HUES6 (cell line): ENCODE measurements at regions not wholly inside any gene's neighbourhood (a gene's known extent, or its start where the extent isn't known, plus 50 kb on each side); places are given as distances from the start of the nearest gene placed in this dataset.

Experiments used
- H3K27ac ChIP-seq: 2 replicates; pipeline ENCODE4 v1.7.0; 2013; ENCODE audit warnings: low read depth, mild to moderate bottlenecking, low read length, inconsistent platforms
- H3K27me3 ChIP-seq: 2 replicates; pipeline ENCODE4 v1.6.1; 2013; ENCODE audit warnings: low read length; ENCODE audit not compliant: control insufficient read depth, insufficient read depth
- H3K36me3 ChIP-seq: 2 replicates; pipeline ENCODE4 v1.6.1; 2013; ENCODE audit warnings: low read length; ENCODE audit not compliant: control insufficient read depth, insufficient read depth
- H3K4me1 ChIP-seq: 2 replicates; pipeline ENCODE4 v1.6.1; 2013; ENCODE audit warnings: low read length; ENCODE audit not compliant: control insufficient read depth, insufficient read depth
- H3K4me3 ChIP-seq: 2 replicates; pipeline ENCODE4 v1.5.1; 2013; ENCODE audit warnings: low read depth, low read length
- H3K9ac ChIP-seq: one replicate; pipeline ENCODE4 v1.6.1; 2013; ENCODE audit warnings: mild to moderate bottlenecking, low read length
- H3K9me3 ChIP-seq: 2 replicates; pipeline ENCODE4 v1.6.1; 2013; ENCODE audit warnings: low read depth, low read length; ENCODE audit not compliant: control insufficient read depth, insufficient read depth

DNA sequence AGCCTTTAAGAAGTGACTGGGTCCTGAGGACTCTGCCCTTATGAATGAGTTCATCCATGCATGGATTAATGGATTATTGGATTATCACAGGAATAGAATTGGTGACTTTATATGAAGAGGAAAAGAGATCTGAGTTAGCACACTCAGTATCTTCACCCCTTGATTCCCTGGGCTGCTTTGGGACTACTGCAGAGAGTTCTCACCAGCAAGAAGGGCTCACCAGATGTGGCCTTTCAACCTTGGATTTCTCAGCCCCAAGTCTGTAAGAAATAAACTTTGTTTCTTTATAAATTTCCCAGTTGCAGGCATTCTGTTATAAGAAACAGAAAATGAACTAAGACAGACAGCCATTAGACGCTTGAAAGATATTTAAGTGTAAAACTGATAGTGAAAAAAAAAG, 509.2 kb downstream of the FLRT2 start:
- no peaks in the 10 kb centered on the region for H3K9me3 ChIP-seq
- H3K27me3 ChIP-seq: no peaks in the 10 kb centered on the region
- no peak overlapping the region for H3K9ac ChIP-seq
- no peak overlapping the region for H3K27ac ChIP-seq
- no peaks in the 10 kb centered on the region for H3K4me1 ChIP-seq
- no peaks in the 10 kb centered on the region for H3K36me3 ChIP-seq
- no peak overlapping the region for H3K4me3 ChIP-seq

DNA sequence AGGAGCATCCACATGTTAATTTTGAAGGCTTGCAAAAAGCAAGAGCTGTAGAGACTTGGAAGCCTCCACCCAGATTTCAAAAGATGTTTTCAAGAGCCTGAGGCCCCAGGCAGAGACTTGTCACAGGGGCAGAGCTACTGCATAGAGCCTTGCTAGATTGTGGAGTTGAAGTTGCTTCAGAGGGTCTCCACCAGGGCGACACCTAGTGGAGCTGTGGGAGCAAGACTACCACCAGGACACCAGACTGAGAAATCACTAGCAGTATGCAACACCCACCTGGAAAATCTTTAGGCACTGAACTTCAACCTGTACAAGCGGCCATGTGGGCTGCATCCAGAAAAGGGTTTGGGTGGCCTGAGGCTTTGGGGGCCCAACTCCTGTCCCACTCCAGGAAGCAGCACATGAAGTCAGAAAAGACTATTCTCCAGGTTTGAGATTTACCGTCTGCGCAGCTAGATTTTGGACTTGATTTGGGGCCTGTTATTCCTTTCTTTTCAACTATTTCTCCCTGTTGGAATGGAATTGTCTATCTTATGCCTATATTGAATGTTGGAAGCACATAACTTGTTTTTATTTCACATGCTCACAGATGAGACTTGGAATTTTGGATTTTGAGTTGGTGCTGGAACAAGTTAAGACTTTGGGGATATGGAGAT, 508.6 kb downstream of the FLRT2 start:
- Histone ChIP-seq H3K9ac (no peak overlapping the region), H3K36me3 (no peaks in the 10 kb centered on the region), H3K4me1 (no peaks in the 10 kb centered on the region), H3K27ac (no peak overlapping the region), H3K4me3 (no peak overlapping the region), H3K9me3 (no peaks in the 10 kb centered on the region), H3K27me3 (no peaks in the 10 kb centered on the region)

DNA sequence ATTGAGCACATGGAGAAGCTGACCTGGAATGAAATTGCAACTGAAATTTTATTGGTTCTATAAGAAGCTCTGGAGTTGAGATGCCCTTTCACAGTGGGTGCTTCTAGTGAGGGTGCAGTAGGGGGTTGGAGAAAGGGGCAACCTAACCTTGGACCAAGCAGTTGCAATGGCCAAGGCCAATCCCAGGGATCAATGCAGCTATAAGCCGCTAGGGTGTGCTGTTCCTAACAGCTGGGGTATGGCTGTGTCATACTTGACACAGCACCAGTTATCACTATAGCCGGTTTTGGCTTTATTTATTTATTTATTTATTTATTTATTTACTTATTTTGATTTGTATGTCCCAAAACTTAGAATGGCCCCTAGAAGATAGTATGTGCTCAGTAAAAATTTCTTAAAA, 505.9 kb downstream of the FLRT2 start:
- Histone ChIP-seq H3K4me3 (no peak overlapping the region), H3K27ac (no peak overlapping the region)

DNA sequence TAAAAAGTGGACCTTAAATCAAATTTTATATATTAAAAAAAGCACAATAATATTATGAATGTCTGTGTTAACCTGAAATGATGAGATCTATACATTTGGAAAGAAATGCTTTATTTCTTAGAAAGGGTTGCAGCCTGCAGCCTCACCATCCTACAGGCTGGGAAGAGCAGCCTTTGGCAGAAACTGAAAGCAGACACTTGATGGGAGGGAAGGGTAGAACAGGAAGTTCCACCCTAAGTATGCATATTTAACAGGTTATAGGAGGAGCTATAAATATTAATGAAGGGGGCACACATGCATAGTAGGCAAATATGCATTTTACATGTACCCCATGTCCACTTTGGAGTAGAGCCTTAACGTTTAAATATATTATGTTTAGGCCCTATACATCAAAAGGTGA, 498.0 kb downstream of the FLRT2 start:
- Histone ChIP-seq H3K36me3 (no peaks in the 10 kb centered on the region), H3K27me3 (no peaks in the 10 kb centered on the region), H3K4me1 (no peaks in the 10 kb centered on the region), H3K9ac (no peak overlapping the region), H3K27ac (no peak overlapping the region), H3K9me3 (peaks cover 10% of the 10 kb centered on the region), H3K4me3 (no peak overlapping the region)

More for the DNA sequence above, 505.9 kb downstream of the FLRT2 start:
- Histone ChIP-seq H3K9me3 (no peaks in the 10 kb centered on the region), H3K27me3 (no peaks in the 10 kb centered on the region), H3K4me1 (no peaks in the 10 kb centered on the region), H3K36me3 (no peaks in the 10 kb centered on the region), H3K9ac (no peak overlapping the region)

DNA sequence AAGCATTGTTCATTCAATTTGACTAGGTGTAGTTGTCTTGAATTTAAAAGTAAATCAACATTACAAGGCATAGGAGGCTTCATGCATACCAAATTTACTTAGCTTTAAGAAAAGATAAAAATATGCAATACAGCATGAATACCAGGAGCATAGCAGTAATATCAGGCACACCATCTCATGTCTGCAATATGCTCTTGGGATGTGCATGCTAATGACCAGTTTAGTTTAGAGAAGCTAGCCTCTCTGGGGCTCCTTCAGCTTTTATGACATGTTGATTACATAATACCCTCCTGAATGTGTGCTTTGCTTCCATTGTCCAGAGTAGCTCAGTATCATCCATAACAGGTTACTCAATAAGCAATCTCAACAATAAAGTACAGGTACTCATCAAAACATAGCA, 497.2 kb downstream of the FLRT2 start:
- H3K4me3 ChIP-seq: no peak overlapping the region
- no peaks in the 10 kb centered on the region for H3K4me1 ChIP-seq
- no peaks in the 10 kb centered on the region for H3K36me3 ChIP-seq
- no peaks in the 10 kb centered on the region for H3K27me3 ChIP-seq
- no peak overlapping the region for H3K9ac ChIP-seq
- H3K9me3 ChIP-seq: peaks cover 10% of the 10 kb centered on the region
- H3K27ac ChIP-seq: no peak overlapping the region

DNA sequence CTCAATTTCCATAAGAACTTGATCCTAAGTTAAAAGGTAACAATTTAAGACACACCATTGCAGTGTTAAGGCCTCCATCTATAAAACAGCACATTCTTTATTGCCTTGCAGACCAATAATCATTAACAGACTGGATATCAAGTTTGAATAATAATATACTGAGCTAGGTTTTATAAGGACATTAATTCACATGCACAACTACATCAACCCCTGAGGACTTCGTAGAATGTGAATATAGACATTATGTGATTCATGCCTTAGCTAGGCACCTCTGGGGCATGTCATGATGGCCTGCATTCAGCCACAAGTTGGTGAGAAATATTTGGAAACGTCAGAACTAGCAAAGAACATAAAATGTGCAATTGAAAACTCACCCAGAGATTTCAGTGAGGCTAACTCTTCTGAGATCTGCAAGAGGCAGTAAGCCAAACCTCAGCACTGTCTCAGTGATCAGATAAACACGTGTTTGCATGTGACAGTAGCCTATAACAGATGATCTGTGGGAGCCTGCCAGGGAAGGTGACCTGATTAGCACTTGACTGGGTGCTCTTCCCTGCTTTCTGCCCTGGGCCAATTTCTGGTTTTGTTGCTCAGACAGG, 492.2 kb downstream of the FLRT2 start:
- Histone ChIP-seq H3K9ac (no peak overlapping the region), H3K27ac (no peak overlapping the region), H3K4me3 (no peak overlapping the region), H3K4me1 (no peaks in the 10 kb centered on the region), H3K36me3 (no peaks in the 10 kb centered on the region), H3K27me3 (no peaks in the 10 kb centered on the region), H3K9me3 (no peaks in the 10 kb centered on the region; the same call in 1 of the 2 replicates)

DNA sequence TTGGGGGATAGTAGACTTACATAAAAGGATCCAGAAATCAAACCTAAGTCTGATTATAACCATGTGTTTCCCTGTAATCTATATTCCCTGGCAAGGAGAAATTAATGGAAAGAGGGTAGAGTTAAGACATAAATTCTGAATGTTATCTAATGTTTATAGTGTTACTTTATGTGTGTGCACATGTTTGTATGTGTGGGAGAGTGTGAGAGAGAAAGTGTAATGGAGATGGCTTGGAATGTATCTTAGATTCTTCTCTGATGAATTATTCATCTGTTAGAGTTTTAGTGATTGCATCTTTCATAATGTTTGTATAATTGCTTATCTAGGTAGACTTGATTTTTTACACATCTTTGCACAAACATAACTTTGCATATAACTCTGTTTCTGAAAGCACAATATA, 490.9 kb downstream of the FLRT2 start:
- no peaks in the 10 kb centered on the region for H3K36me3 ChIP-seq
- H3K27ac ChIP-seq: no peak overlapping the region
- H3K4me3 ChIP-seq: no peak overlapping the region
- H3K9ac ChIP-seq: no peak overlapping the region
- no peaks in the 10 kb centered on the region for H3K9me3 ChIP-seq
- no peaks in the 10 kb centered on the region for H3K4me1 ChIP-seq
- no peaks in the 10 kb centered on the region for H3K27me3 ChIP-seq

DNA sequence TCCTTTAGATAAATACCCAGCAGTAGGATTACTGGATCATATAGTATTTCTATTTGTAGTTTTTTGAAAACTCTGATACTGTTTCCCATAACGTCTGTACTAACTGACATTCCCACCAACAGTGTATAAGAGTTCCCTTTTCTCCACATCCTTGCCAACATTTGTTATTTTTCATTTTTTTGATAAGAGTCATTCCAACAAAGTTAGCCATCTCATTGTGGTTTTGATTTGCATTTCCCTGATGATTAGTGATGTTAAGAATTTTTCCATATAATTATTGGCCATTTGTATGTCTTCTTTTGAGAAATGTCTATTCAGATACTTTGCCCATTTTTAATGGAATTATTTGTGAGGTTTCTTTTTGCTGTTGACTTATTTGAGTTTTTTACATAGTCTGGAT, 486.0 kb downstream of the FLRT2 start:
- H3K9ac ChIP-seq: no peak overlapping the region
- no peaks in the 10 kb centered on the region for H3K27me3 ChIP-seq
- no peak overlapping the region for H3K4me3 ChIP-seq
- H3K4me1 ChIP-seq: peaks cover 10% of the 10 kb centered on the region
- no peaks in the 10 kb centered on the region for H3K9me3 ChIP-seq
- no peak overlapping the region for H3K27ac ChIP-seq
- H3K36me3 ChIP-seq: no peaks in the 10 kb centered on the region

DNA sequence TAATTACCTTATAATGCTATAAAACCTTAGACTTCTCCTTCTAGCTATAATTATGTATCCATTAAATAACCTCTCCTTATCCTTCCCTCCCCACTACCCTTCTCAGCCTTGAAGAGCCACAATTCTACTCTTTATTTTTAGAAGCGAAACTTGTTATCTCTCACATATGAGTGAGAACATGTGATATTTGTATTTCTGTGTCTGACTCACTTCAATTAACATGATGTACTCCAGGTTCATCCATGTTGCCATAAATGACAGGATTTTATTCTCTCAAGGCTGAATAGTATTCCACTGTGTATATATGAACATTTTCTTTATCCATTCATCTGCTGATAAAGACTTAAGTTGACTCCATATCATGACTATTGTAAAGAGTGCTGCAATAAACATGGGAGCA, 485.6 kb downstream of the FLRT2 start:
- H3K27me3 ChIP-seq: no peaks in the 10 kb centered on the region
- H3K4me3 ChIP-seq: no peak overlapping the region
- H3K9me3 ChIP-seq: no peaks in the 10 kb centered on the region
- peaks cover 10% of the 10 kb centered on the region for H3K4me1 ChIP-seq
- H3K27ac ChIP-seq: no peak overlapping the region
- no peaks in the 10 kb centered on the region for H3K36me3 ChIP-seq
- no peak overlapping the region for H3K9ac ChIP-seq

DNA sequence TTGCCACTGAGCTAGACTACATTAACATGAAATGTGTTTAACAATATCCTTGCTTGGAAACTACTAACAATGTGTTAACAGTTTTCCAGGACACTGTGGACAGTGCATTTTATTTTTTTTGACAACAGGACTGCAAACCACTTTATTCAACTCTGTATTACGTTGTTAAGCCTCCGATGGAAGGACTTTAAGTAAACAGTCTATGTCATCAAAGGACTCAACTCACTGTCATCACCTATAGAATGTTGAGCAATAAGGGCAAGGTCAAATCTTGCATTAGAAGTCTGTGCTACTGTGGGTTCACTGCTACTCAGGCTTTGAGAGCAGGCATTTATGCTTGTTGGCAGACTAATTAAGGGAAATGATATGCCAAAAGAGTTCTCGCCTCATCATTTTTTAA, 483.7 kb downstream of the FLRT2 start:
- Histone ChIP-seq H3K27me3 (no peaks in the 10 kb centered on the region), H3K27ac (no peak overlapping the region), H3K9me3 (no peaks in the 10 kb centered on the region), H3K9ac (no peak overlapping the region), H3K4me3 (no peak overlapping the region), H3K4me1 (peaks cover 10% of the 10 kb centered on the region), H3K36me3 (no peaks in the 10 kb centered on the region)

DNA sequence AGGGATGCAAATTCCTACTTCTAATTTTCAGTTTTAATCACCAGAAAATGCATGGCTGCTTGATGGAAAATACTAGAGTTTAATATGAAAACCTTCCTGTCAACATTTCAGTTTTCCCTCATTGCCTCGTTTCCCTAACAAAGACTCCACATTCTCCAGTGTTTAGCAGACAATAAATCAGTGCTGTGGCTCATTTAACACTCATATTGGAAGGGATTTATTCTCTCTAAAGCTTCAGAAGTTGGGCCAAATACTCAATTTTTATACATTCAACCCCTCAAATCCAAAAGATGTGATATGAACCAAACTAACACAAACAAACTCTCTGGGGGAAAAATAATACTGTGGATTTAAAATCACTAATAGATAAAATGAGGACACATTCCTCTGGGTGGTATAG, 482.5 kb downstream of the FLRT2 start:
- no peak overlapping the region for H3K27ac ChIP-seq
- H3K4me1 ChIP-seq: peaks cover 10% of the 10 kb centered on the region
- no peak overlapping the region for H3K4me3 ChIP-seq
- H3K9ac ChIP-seq: no peak overlapping the region
- no peaks in the 10 kb centered on the region for H3K9me3 ChIP-seq
- no peaks in the 10 kb centered on the region for H3K27me3 ChIP-seq
- H3K36me3 ChIP-seq: no peaks in the 10 kb centered on the region
